GM21717 (cell line): ENCODE measurements at regions not wholly inside any gene's neighbourhood (a gene's known extent, or its start where the extent isn't known, plus 50 kb on each side); places are given as distances from the start of the nearest gene placed in this dataset.
"Not testable (repeated sequence)": the region's sequence is repeated elsewhere in the genome, so short reads cannot be mapped to it uniquely, and the experiment has no call there.

ENCODE experiments used
- ATAC-seq: cut with Tn5 transposase; IDR thresholded peaks from one replicate; pipeline ENCODE4 v1.9.1; 2021; ENCODE audit warnings: mild to moderate bottlenecking, moderate library complexity; ENCODE audit not compliant: unreplicated experiment

DNA sequence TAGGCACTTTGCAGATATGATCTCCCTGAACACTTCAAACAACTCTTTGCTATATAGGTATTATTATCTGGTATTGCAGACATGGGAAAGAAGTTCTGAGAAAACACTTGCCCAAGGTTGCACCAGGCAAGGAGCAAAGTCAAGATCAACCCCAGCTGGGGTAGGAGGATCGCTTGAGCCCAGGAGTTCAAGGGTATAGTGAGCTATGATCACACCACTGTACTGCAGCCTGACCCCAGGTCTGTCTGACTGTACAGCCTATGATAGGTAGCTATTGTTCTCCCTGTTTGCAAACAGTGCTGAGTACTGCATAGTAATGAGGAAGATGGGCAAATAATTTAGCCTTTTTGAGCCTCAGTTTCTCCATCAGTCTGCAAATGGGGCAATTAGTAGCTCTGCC, 60.5 kb upstream of the GRK3 start:
- not testable (repeated sequence) for ATAC-seq

DNA sequence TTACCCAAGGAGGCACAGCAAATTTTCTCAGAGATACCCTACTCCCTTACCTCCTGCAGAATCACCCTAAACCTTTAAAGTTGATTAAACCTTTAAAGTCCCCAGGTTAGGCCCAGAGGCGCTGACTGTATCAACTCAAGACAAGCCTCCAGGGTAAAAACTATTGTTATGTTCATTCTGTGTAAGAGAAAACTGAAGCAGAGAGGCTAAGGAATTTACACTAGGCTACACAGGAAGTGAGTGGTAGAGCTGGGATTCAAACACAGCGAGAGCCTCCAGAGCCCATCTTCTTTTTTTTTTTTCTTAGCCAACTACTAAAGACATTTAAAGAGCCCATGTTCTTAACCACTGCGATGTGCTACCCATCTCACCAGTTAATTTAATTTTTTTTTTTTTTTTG, 56.3 kb upstream of the GRK3 start:
- no peak for ATAC-seq

DNA sequence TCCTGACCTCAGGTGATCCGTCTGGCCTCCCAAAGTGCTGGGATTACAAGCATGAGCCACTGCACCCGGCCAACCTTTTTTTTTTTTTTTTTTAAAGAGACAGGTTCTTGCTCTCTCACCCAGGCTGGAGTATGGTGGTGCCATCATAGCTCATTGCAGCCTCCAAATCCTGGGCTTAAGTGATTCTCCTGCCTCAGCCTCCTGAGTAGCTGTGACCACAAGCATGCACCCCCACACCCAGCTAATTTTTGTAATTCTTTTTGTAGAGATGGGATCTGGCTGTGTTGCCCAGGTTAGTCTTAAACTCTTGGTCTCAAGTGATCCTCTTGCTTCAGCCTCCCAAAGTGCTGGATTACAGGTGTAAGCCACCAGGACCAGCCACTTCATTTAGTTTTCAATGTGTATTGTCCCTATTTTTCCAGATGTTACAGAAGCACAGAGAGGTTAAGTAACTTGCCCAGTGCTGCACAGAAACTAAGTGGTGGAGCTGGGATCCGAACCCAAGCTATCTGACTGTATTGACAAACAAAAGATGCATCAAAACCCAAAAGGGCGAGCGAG, 55.6 kb upstream of the GRK3 start:
- ATAC-seq, result no peak

DNA sequence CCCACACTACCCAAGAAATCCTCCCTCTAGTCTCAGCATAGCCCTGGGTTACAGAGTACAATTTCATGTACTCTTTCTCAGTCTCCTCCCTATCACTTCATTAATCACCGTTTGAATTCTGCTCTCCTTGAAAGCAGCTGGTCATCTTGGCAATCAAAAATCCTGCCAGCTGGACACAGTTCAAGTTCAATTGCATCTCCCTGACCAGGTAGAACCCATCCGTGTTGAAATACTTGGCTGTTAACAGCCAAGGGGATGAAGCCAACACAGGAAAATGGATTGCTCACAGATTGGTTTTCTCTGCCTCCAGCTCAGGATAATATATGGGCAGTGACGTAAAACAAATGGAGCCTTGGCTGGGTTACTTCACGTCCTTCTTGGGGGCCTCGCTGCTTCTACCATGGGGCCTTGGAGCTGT, 55.1 kb upstream of the GRK3 start:
- no peak for ATAC-seq

DNA sequence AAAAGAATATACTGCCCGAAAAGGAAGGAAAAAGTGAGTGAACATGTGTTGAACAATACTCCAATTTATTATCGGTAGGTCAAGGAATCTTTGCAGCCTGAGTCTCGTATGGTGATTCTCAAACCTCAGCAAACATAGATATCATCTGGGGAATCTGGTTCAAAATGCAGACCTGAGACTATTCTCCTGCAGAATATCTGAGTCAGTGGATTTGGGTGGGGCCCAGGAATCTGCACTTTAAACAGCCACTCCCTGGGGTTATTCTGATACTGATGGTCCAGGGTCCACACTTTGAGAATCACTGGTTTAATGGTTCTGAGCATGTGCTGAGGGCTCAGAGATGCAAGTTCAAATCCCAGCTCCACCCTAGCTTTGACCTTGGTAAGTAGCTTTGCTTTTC, 53.6 kb upstream of the GRK3 start:
- ATAC-seq, result no peak

DNA sequence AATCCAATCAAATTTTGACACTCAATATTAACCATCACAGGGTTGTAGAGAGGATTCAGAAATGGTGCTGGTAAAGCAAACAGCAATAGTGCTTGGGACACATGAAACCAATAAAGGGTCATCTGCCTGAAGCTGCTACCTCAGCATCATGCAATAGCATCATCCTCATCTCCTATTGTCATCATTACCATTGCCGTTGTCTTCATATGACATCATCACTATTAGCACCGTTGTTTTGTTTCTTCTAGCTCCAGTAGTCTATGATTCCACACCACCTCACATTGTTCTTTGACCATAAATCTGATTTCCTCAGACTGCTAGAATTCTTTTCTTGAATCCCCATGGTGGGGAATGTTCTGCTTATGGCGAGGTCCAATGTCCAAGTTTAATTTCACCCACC, 52.8 kb upstream of the GRK3 start:
- ATAC-seq, result no peak

DNA sequence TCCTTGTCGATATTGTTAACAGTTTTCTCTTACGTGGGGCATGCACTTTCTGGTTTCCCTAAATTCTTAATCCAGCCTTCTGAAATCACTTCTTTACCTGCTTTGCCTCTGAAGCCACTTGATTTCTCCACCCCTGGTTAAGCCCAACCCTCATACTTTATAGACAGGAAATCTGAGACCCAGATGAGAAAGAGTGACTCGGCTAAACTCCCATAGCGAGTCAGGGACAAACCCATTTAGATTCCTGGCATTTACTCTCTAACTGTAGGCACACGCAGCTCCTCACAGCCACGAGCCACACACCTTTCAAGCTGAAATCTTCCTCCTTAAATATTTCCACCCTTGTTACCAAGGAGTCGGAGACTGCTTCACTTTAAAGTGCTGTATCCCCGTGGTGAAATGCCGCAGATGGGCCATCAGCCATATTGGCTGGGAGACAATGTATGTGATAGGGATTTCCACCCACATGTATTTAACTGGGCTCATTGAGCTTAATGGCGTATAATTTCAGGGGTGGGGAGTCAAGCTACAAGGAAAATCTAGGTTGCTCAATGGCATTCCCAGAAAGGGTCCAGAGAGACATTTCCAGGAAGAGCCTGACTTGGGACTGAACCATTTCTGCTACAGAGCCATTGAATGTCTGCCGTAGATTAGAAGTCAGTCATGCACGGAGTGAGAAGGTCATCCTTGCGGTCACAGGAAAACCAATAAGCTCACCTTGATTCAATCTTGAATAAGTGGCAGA, 49.9 kb upstream of the GRK3 start:
- no peak for ATAC-seq
